ENCODE measurements at regions not wholly inside any gene's neighbourhood (a gene's known extent, or its start where the extent isn't known, plus 50 kb on each side); places are given as distances from the start of the nearest gene placed in this dataset.

DNA sequence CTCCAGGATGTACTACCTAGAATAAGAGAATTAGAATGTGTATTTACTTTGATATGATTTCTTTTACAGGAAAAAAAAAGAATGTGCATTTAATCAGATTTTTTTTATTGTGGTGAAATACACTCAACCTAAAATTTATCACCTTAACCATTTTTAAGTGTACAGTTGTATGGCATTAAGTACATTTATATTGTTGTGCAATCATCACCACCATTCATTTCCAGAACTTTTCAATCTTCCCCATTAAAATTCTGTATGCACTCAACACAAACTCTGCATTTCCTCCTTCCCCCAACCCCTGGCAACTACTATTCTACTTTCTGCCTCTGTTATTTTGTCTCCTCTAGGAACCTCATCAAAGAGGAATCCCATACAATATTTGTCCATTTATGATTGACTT lies 66.0 kb upstream of the APC start:
- DNase-seq (ENCODE audit: low spot score in 2 of 2): no peak
- H3K36me3 ChIP-seq: no peaks in the 10 kb centered on the region
- TF ChIP-seq POLR2AphosphoS5 (IDR thresholded peaks at IDR 0.05): no peak
- TF ChIP-seq POLR2A (IDR thresholded peaks at IDR 0.05): no peak
- H3K27me3 ChIP-seq: no peaks in the 10 kb centered on the region
- H3K4me1 ChIP-seq: no peaks in the 10 kb centered on the region
- no peaks in the 10 kb centered on the region for H3K9me3 ChIP-seq
- H3K4me3 ChIP-seq: no peak overlapping the region
- H3K27ac ChIP-seq: no peak overlapping the region

DNA sequence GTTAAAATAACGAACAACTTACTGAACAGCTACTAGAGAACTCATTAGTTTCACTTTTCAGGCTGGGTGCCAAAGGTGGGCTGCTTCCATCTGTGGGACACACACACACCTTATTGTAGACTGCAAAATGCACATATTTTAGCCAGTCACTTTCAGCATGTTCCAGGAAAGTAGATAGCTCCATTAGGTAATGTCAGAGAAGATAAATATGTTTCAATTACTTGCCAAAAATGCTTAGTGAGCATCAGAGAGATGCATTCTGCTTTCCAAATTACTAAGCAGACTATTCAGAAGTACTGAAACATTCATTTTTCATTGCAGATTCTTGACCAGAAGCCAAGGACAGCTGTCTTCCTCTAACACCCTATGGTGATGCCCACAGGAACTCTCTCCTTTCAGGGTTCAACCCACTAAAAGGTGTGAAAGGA lies 56.2 kb upstream of the APC start:
- Histone ChIP-seq H3K36me3 (no peaks in the 10 kb centered on the region), H3K9me3 (no peaks in the 10 kb centered on the region), H3K27me3 (no peaks in the 10 kb centered on the region), H3K4me1 (no peaks in the 10 kb centered on the region), H3K27ac (no peak overlapping the region), H3K4me3 (no peak overlapping the region)
- no peak for DNase-seq (ENCODE audit: low spot score in 2 of 2)
- 79% methylated on average over 1 of the region's 1 CpG for WGBS
- TF ChIP-seq EP300 (IDR thresholded peaks at IDR 0.05): no peak
- TF ChIP-seq, protein P1, sequence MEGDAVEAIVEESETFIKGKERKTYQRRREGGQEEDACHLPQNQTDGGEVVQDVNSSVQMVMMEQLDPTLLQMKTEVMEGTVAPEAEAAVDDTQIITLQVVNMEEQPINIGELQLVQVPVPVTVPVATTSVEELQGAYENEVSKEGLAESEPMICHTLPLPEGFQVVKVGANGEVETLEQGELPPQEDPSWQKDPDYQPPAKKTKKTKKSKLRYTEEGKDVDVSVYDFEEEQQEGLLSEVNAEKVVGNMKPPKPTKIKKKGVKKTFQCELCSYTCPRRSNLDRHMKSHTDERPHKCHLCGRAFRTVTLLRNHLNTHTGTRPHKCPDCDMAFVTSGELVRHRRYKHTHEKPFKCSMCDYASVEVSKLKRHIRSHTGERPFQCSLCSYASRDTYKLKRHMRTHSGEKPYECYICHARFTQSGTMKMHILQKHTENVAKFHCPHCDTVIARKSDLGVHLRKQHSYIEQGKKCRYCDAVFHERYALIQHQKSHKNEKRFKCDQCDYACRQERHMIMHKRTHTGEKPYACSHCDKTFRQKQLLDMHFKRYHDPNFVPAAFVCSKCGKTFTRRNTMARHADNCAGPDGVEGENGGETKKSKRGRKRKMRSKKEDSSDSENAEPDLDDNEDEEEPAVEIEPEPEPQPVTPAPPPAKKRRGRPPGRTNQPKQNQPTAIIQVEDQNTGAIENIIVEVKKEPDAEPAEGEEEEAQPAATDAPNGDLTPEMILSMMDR (IDR thresholded peaks at IDR 0.05): no peak
- TF ChIP-seq POLR2A (IDR thresholded peaks at IDR 0.05): no peak
- TF ChIP-seq POLR2AphosphoS5 (IDR thresholded peaks at IDR 0.05): no peak

DNA sequence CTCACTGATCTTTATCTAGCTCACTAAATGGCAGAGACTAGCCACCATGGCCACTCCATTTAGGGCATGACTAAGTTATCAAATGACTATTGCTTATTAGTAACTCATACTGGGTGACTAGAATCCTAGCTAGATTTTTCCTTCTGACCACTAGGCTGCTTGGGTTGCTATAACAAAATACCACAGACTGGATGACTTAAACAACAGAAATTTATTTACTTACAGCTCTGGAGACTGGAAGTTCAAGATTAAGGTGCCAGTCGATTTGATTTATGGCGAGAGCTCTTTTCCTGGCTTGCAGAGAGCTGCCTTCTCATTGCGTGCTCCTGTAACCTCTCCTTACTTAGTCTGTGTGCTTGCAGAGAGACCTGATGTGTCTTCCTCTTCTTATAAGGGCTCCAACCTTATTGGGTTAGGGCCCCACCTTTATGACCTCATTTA lies 55.0 kb upstream of the APC start:
- H3K27ac ChIP-seq: no peak overlapping the region
- H3K9me3 ChIP-seq: no peaks in the 10 kb centered on the region
- no peak for TF ChIP-seq POLR2A (IDR thresholded peaks at IDR 0.05)
- TF ChIP-seq EP300 (IDR thresholded peaks at IDR 0.05): no peak
- TF ChIP-seq POLR2AphosphoS5 (IDR thresholded peaks at IDR 0.05): no peak
- TF ChIP-seq, protein P1 (IDR thresholded peaks at IDR 0.05): no peak
- WGBS: 94% methylated on average over 3 of the region's 3 CpGs
- no peaks in the 10 kb centered on the region for H3K4me1 ChIP-seq
- H3K36me3 ChIP-seq: no peaks in the 10 kb centered on the region
- no peaks in the 10 kb centered on the region for H3K27me3 ChIP-seq
- no peak for DNase-seq (ENCODE audit: low spot score in 2 of 2)
- H3K4me3 ChIP-seq: no peak overlapping the region

DNA sequence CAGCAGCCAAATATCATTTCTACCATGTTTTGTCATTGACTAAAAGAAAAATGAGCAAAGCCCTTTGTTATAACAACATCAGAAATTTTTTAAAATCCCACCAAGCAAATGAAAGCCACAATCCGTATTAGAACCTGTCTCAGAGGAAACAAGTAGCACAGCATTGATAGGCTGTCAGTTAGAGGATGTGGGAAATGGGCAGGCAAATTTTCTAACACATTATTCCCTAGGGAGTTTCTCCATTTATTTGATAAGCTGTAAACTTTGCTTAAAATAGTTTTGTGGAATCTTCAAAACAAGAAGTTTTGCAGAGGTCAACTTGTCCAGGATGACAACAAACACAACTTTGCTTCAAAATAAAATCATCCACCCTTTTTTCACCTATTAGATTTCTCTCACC lies 53.6 kb upstream of the APC start:
- no peaks in the 10 kb centered on the region for H3K9me3 ChIP-seq
- H3K27me3 ChIP-seq: no peaks in the 10 kb centered on the region
- no peaks in the 10 kb centered on the region for H3K4me1 ChIP-seq
- WGBS: 56% methylated on average over 1 of the region's 1 CpG
- no peak for TF ChIP-seq POLR2AphosphoS5 (IDR thresholded peaks at IDR 0.05)
- TF ChIP-seq, protein P1 (IDR thresholded peaks at IDR 0.05): no peak
- TF ChIP-seq POLR2A (IDR thresholded peaks at IDR 0.05): no peak
- TF ChIP-seq EP300 (IDR thresholded peaks at IDR 0.05): no peak
- H3K4me3 ChIP-seq: no peak overlapping the region
- no peaks in the 10 kb centered on the region for H3K36me3 ChIP-seq
- H3K27ac ChIP-seq: no peak overlapping the region
- no peak for DNase-seq (ENCODE audit: low spot score in 2 of 2)

DNA sequence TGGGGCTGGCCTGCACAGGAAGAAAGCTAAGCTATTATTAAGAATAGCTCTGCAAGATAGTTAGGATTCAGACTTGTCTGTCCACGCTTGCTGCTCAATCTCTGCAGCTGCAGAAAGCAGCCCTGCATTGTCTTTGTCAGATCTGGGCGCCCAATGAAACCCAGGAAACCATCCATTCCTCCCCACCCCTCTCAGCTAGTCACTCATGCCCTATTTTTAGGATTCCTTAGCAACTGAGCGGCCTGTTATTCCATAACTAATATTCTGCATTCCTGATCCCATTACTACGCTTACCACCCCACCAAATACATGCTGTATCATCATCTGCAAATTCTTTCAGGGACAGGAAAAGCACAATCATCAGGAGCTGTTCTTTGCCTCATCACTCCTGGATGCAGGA lies 52.9 kb upstream of the APC start:
- Histone ChIP-seq H3K27ac (no peak overlapping the region), H3K4me1 (no peaks in the 10 kb centered on the region), H3K4me3 (no peak overlapping the region), H3K9me3 (no peaks in the 10 kb centered on the region), H3K36me3 (no peaks in the 10 kb centered on the region), H3K27me3 (no peaks in the 10 kb centered on the region)
- TF ChIP-seq POLR2A (IDR thresholded peaks at IDR 0.05) (no peak), EP300 (IDR thresholded peaks at IDR 0.05) (no peak), POLR2AphosphoS5 (IDR thresholded peaks at IDR 0.05) (no peak)
- TF ChIP-seq, protein P1 (IDR thresholded peaks at IDR 0.05): no peak
- no peak for DNase-seq (ENCODE audit: low spot score in 2 of 2)
- 36% methylated on average over 4 of the region's 4 CpGs for WGBS

DNA sequence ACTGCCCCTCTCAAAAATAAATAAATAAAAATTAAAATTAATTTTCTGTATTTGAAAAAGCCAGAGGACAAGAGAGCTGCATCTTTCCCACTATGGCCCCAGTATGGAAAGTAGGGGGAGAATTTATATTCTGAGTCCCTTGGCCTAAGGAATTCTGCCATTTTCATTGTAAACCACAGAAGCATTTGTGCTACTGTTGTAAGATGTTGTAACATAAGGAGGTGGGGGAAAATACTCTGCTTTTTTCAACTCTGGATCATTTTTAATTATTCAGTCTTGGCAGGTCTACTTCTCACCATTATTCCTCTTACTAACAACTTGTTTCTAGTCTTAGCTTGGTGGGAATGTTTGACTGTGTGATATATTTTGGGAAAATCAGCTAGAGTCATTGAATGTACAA lies 52.3 kb upstream of the APC start:
- no peaks in the 10 kb centered on the region for H3K27me3 ChIP-seq
- H3K4me1 ChIP-seq: no peaks in the 10 kb centered on the region
- H3K4me3 ChIP-seq: no peak overlapping the region
- TF ChIP-seq, protein P1 (IDR thresholded peaks at IDR 0.05): no peak
- TF ChIP-seq POLR2A (IDR thresholded peaks at IDR 0.05) (no peak), POLR2AphosphoS5 (IDR thresholded peaks at IDR 0.05) (no peak), EP300 (IDR thresholded peaks at IDR 0.05) (no peak)
- H3K36me3 ChIP-seq: no peaks in the 10 kb centered on the region
- peak overlapping the region; percentile 7 for H3K27ac ChIP-seq
- H3K9me3 ChIP-seq: no peaks in the 10 kb centered on the region
- no peak for DNase-seq (ENCODE audit: low spot score in 2 of 2)

All from suprapubic skin (tissue), 4 donors.